ENCODE measurements at regions not wholly inside any gene's neighbourhood (a gene's known extent, or its start where the extent isn't known, plus 50 kb on each side); places are given as distances from the start of the nearest gene placed in this dataset.

DNA sequence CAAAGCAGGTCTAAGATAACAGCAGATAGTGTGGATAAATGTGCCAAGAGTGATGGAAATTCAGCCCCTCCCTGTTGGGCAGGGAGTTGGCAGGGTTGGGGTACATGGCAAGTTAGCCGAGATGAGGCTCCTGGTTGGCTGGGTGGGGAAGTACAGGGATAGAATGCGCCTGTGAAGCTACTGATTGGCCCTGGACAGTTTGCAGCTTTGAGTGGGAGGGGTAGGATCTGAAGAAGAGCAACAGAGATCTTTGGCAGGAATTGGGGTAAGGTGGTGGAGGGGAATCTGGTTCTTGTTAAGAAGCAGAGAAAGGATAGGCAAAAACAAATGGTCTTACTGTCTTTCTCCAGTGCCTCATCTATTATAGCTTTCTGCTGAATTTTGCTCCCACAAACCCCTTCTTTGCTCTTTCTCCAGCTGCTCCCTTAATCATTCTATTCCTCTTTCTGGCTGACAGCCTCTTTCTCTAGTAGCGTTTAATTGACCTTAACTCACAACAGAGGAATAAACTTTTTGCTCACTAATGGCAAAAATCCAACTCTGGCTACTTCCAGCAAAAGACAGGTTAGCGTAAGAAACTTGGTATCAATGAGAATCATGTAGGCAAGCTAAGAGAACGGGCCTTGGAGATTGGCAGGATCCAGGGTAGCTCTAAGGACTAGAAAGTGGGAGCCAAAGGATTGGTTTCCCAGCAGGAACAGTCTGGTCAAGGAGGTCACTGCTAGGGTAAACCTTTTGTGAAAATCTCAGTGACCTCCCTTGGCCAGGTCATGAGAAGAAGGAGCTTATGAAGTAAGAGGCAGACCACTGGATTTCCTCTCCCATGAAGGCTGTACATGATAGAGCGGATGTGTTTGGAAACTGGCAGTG is 86.3 kb upstream of the CARMIL1 start:
- Histone ChIP-seq H3K4me2 (ENCODE audit: insufficient read depth, low read length) (no peak overlapping the region), H3K27ac (ENCODE audit: low read length) (no peak overlapping the region), H3K4me1 (ENCODE audit: insufficient read depth, low read length) (no peaks in the 10 kb centered on the region), H3K4me3 (ENCODE audit: low read depth in 1 of 2, low read length in 2 of 2) (no peak overlapping the region), H3K79me2 (ENCODE audit: insufficient read depth, low read length) (no peaks in the 10 kb centered on the region), H4K20me1 (ENCODE audit: insufficient read depth, low read length) (no peaks in the 10 kb centered on the region), H3K36me3 (ENCODE audit: insufficient read depth, low read length) (no peaks in the 10 kb centered on the region), H2AFZ (ENCODE audit: low read depth, low read length) (no peak overlapping the region), H3K27me3 (ENCODE audit: insufficient read depth, low read length, poor library complexity) (no peaks in the 10 kb centered on the region), H3K9ac (ENCODE audit: low read depth, low read length) (no peak overlapping the region), H3K9me3 (ENCODE audit: insufficient read depth, low read length, severe bottlenecking) (no peaks in the 10 kb centered on the region)
- TF ChIP-seq CTCF (IDR thresholded peaks at IDR 0.05; ENCODE audit: borderline replicate concordance, extremely low read depth, low read length, poor library complexity, severe bottlenecking) (no peak), EZH2 (IDR thresholded peaks at IDR 0.05; ENCODE audit: borderline replicate concordance, low read depth, low read length, severe bottlenecking) (no peak)
- DNase-seq (no peak), ATAC-seq (ENCODE audit: insufficient read depth, low read depth) (no peak)

DNA sequence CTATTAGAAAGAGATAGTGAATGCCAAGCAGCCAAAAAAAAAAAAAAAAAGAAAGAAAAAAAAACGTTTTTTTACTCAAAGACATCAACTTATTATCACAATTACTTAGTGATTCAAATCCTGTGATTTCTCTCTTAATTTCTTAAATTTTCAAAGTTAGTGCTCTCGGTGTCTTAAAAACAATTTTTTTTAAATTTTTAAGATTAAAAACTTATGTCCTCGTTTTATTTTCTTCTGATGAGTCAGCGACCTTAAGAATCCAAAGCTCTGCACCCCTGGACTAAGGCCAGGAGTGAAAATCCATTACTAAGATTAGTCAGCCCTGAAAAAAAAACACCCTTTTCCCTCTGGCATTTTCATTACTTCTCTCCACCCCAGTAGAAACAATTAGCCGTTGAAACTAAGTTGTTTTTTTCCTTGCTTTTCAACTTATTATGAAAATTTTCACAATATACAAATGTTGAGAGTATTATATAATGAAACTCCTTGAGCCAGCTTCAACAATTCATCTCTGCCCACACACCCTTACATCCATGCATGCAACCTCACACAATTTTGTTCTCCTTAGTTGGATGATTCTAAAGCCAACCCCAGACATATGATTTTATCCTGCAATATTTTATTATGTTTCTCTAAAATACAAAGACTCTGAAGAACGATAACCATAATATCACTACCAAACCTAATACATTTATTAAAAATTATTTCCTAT is 85.6 kb upstream of the CARMIL1 start:
- H3K4me2 ChIP-seq (ENCODE audit: insufficient read depth, low read length): no peak overlapping the region
- no peak overlapping the region for H2AFZ ChIP-seq (ENCODE audit: low read depth, low read length)
- no peak overlapping the region for H3K9ac ChIP-seq (ENCODE audit: low read depth, low read length)
- no peaks in the 10 kb centered on the region for H3K4me1 ChIP-seq (ENCODE audit: insufficient read depth, low read length)
- H3K27me3 ChIP-seq (ENCODE audit: insufficient read depth, low read length, poor library complexity): no peaks in the 10 kb centered on the region
- no peak overlapping the region for H3K4me3 ChIP-seq (ENCODE audit: low read depth in 1 of 2, low read length in 2 of 2)
- H4K20me1 ChIP-seq (ENCODE audit: insufficient read depth, low read length): no peaks in the 10 kb centered on the region
- no peaks in the 10 kb centered on the region for H3K79me2 ChIP-seq (ENCODE audit: insufficient read depth, low read length)
- H3K9me3 ChIP-seq (ENCODE audit: insufficient read depth, low read length, severe bottlenecking): no peaks in the 10 kb centered on the region
- DNase-seq: no peak
- TF ChIP-seq EZH2 (IDR thresholded peaks at IDR 0.05; ENCODE audit: borderline replicate concordance, low read depth, low read length, severe bottlenecking): no peak
- no peak for TF ChIP-seq CTCF (IDR thresholded peaks at IDR 0.05; ENCODE audit: borderline replicate concordance, extremely low read depth, low read length, poor library complexity, severe bottlenecking)
- ATAC-seq (ENCODE audit: insufficient read depth, low read depth): no peak
- no peaks in the 10 kb centered on the region for H3K36me3 ChIP-seq (ENCODE audit: insufficient read depth, low read length)
- H3K27ac ChIP-seq (ENCODE audit: low read length): no peak overlapping the region

DNA sequence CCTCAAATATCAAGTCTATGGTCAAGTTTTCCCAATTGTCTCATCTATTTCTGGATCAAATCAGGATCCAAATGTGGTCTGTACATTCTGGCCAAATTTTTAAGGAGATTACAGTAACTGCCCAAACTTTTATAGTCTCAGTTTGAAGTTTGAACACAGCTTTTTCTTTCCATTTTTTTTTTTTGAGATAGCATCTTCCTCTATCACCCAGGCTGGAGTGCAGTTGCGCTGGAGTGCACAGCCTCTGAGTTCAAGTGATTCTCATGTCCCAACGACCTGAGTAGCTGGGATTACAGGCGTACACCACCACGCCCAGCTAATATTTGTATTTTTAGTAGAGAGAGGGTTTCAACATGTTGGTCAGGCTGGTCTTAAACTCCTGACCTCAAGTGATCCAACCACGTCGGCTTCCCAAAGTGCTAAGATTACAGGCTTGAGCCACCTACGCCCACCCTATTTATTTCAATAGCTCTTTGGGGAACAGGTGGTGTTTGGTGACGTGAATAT is 84.9 kb upstream of the CARMIL1 start:
- Histone ChIP-seq H3K4me3 (ENCODE audit: low read depth in 1 of 2, low read length in 2 of 2) (no peak overlapping the region), H3K9me3 (ENCODE audit: insufficient read depth, low read length, severe bottlenecking) (no peaks in the 10 kb centered on the region), H4K20me1 (ENCODE audit: insufficient read depth, low read length) (no peaks in the 10 kb centered on the region), H2AFZ (ENCODE audit: low read depth, low read length) (no peak overlapping the region), H3K4me1 (ENCODE audit: insufficient read depth, low read length) (no peaks in the 10 kb centered on the region), H3K4me2 (ENCODE audit: insufficient read depth, low read length) (no peak overlapping the region), H3K27me3 (ENCODE audit: insufficient read depth, low read length, poor library complexity) (no peaks in the 10 kb centered on the region), H3K27ac (ENCODE audit: low read length) (no peak overlapping the region), H3K79me2 (ENCODE audit: insufficient read depth, low read length) (no peaks in the 10 kb centered on the region), H3K36me3 (ENCODE audit: insufficient read depth, low read length) (no peaks in the 10 kb centered on the region), H3K9ac (ENCODE audit: low read depth, low read length) (no peak overlapping the region)
- no peak for DNase-seq
- no peak for ATAC-seq (ENCODE audit: insufficient read depth, low read depth)
- TF ChIP-seq EZH2 (IDR thresholded peaks at IDR 0.05; ENCODE audit: borderline replicate concordance, low read depth, low read length, severe bottlenecking) (no peak), CTCF (IDR thresholded peaks at IDR 0.05; ENCODE audit: borderline replicate concordance, extremely low read depth, low read length, poor library complexity, severe bottlenecking) (no peak)

Measured in DND-41 (cell line).